Ishikawa (cell line): ENCODE measurements at regions not wholly inside any gene's neighbourhood (a gene's known extent, or its start where the extent isn't known, plus 50 kb on each side); places are given as distances from the start of the nearest gene placed in this dataset.

Experiments
- CEBPB ChIP-seq: IDR thresholded peaks from 2 replicates; pipeline ENCODE4 v1.6.1; 2012
- CREB1 ChIP-seq: IDR thresholded peaks from 2 replicates; pipeline ENCODE4 v1.6.1; 2012; ENCODE audit warnings: low read depth
- EGR1 ChIP-seq: IDR thresholded peaks from 2 replicates; pipeline ENCODE4 v1.6.1; 2012
- EP300 ChIP-seq: IDR thresholded peaks from 2 replicates; pipeline ENCODE4 v1.6.1; 2012; ENCODE audit warnings: borderline replicate concordance
- FOXM1 ChIP-seq: IDR thresholded peaks from 2 replicates; pipeline ENCODE4 v1.6.1; 2012; ENCODE audit warnings: low read depth, borderline replicate concordance
- MAX ChIP-seq: IDR thresholded peaks from 2 replicates; pipeline ENCODE4 v1.6.1; 2012
- NFIC ChIP-seq: IDR thresholded peaks from 2 replicates; pipeline ENCODE4 v1.6.1; 2012
- RAD21 ChIP-seq: IDR thresholded peaks from 2 replicates; pipeline ENCODE4 v1.6.1; 2012; ENCODE audit warnings: low read depth
- REST ChIP-seq: IDR thresholded peaks from 2 replicates; pipeline ENCODE4 v1.6.1; 2012; ENCODE audit warnings: low read depth, mild to moderate bottlenecking
- TAF1 ChIP-seq: IDR thresholded peaks from 2 replicates; pipeline ENCODE4 v1.6.1; 2012; ENCODE audit warnings: low read depth, mild to moderate bottlenecking
- TCF12 ChIP-seq: IDR thresholded peaks from 2 replicates; pipeline ENCODE4 v1.6.1; 2012; ENCODE audit warnings: low read depth
- TEAD4 ChIP-seq: IDR thresholded peaks from 2 replicates; pipeline ENCODE4 v1.6.1; 2012
- USF1 ChIP-seq: IDR thresholded peaks from 2 replicates; pipeline ENCODE4 v1.6.1; 2012
- YY1 ChIP-seq: IDR thresholded peaks from 2 replicates; pipeline ENCODE4 v1.6.1; 2012; ENCODE audit warnings: low read depth
- ZBTB7A ChIP-seq: IDR thresholded peaks from 2 replicates; pipeline ENCODE4 v1.6.1; 2012; ENCODE audit warnings: low read depth

GRCh38 chr5:88487066-88487465 is 218.4 kb upstream of the TMEM161B start:
- TF ChIP-seq ZBTB7A (no peak), EGR1 (no peak), TEAD4 (no peak), RAD21 (no peak), MAX (no peak), TAF1 (no peak), NFIC (no peak), TCF12 (no peak), CEBPB (no peak), USF1 (no peak), CREB1 (no peak), REST (no peak), EP300 (no peak), YY1 (no peak), FOXM1 (no peak)

GRCh38 chr5:88486431-88486830 is 217.8 kb upstream of the TMEM161B start:
- TF ChIP-seq USF1 (no peak), TCF12 (no peak), CEBPB (no peak), CREB1 (no peak), TAF1 (no peak), EP300 (no peak), EGR1 (no peak), TEAD4 (no peak), FOXM1 (no peak), MAX (no peak), NFIC (no peak), REST (no peak), ZBTB7A (no peak), RAD21 (no peak), YY1 (no peak)

- TF ChIP-seq CEBPB (no peak), RAD21 (no peak), CREB1 (no peak), REST (no peak), EGR1 (no peak), NFIC (no peak)
Measured at GRCh38 chr5:88485531-88485930, 216.9 kb upstream of the TMEM161B start.

- TF ChIP-seq MAX = no peak
- no peak for TF ChIP-seq YY1
- no peak for TF ChIP-seq RAD21
- no peak for TF ChIP-seq NFIC
- TF ChIP-seq FOXM1 = no peak
- TF ChIP-seq TCF12 = no peak
- TF ChIP-seq CEBPB = no peak
- TF ChIP-seq EP300 = no peak
- no peak for TF ChIP-seq EGR1
- no peak for TF ChIP-seq REST
- TF ChIP-seq CREB1 = no peak
- TF ChIP-seq TAF1 = no peak
- TF ChIP-seq TEAD4 = no peak
- no peak for TF ChIP-seq USF1
- TF ChIP-seq ZBTB7A = no peak
Measured at GRCh38 chr5:88483964-88484672, 215.5 kb upstream of the TMEM161B start.
